ENCODE measurements at regions not wholly inside any gene's neighbourhood (a gene's known extent, or its start where the extent isn't known, plus 50 kb on each side); places are given as distances from the start of the nearest gene placed in this dataset.

- TF ChIP-seq CTCF (conservative IDR thresholded peaks at IDR 0.05; ENCODE audit: low read length), result no peak
- TF ChIP-seq EZH2phosphoT487 (IDR thresholded peaks at IDR 0.05; ENCODE audit: borderline replicate concordance), result no peak
These were observed 411.3 kb upstream of the AUTS2 start for GRCh38 chr7:69186974-69187373.
